GM12874 (cell line): ENCODE measurements at regions not wholly inside any gene's neighbourhood (a gene's known extent, or its start where the extent isn't known, plus 50 kb on each side); places are given as distances from the start of the nearest gene placed in this dataset.

ENCODE experiments used
- TF ChIP-seq, protein P1 (sequence below): IDR thresholded peaks from 2 replicates; pipeline ENCODE4 v1.5.1; 2011; ENCODE audit warnings: low read depth, mild to moderate bottlenecking, control low read depth, low read length, moderate library complexity; ENCODE audit not compliant: insufficient read depth

DNA sequence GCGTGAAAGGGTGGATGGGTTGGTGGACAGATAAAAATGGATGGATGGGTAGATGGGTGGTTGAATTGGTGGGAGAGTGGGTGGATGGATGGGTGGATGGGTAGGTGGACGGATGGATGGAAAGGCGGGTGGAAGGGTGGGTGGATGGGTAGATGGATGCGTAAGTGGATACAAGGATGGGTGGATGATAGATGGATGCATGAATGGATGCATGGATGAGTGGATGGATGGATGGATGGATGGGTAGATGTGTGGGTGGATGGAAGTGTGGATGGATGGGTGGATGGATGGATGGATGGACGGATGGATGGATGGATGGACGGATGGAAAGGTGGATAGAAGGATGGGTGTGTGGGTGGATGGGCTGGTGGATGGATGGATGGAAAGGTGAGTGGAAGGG is 77.0 kb upstream of the GRK3 start:
- TF ChIP-seq, protein P1, sequence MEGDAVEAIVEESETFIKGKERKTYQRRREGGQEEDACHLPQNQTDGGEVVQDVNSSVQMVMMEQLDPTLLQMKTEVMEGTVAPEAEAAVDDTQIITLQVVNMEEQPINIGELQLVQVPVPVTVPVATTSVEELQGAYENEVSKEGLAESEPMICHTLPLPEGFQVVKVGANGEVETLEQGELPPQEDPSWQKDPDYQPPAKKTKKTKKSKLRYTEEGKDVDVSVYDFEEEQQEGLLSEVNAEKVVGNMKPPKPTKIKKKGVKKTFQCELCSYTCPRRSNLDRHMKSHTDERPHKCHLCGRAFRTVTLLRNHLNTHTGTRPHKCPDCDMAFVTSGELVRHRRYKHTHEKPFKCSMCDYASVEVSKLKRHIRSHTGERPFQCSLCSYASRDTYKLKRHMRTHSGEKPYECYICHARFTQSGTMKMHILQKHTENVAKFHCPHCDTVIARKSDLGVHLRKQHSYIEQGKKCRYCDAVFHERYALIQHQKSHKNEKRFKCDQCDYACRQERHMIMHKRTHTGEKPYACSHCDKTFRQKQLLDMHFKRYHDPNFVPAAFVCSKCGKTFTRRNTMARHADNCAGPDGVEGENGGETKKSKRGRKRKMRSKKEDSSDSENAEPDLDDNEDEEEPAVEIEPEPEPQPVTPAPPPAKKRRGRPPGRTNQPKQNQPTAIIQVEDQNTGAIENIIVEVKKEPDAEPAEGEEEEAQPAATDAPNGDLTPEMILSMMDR = no peak

DNA sequence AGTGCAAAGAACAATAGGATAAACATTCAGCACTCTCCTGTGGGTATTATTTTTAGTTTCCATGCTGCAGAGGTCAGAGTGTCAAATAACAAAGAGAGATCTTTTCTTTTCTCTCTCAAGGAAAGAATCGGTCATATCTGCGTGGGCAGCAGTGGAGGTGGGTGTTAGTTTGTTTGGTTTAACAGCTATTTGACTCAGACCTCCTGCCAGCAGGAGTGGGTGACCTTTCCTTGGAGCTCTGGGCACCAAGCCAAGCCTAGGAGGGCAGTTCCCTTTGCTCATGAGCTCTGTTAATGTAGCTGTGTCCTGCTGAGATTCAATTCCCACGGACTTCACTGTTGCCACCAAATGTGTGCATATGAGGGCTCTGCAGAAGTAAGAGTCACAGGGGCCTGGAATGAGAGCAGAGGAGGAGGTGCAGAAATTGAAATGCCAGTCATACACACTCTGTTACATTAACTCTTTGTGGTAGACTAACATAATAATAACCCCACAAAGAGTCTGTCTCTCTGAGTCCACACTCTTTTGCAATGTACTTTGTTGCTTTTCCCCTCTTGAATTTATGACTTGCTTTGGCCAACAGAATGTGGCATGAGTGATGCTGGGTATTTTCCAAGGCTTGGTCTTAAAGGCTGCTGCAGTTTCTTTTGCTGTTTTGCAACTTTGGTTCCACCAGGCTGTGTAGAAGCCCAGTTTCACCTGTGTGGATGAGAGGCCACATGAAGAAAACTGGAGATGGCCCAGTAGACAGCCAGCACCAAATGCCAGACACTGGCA is 76.0 kb upstream of the GRK3 start:
- TF ChIP-seq, protein P1 = no peak

DNA sequence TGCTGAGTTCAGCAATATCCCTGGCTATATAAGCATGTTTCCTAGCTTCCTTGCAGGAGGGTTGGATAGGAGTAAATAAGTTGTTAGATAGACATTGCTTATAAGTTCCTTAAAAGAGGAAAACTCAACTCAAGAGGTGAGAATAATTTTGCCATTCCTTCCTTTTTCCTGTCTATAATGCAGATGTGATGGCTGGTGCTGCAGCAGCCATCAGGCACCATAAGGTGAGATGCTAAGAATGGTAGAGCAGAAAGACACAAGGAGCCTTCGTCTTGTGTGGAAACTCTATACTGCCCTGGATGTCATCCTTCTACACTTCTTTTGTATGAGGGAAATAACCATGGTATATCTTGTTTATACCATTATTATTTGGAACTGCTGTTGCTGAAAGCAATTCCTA is 74.5 kb upstream of the GRK3 start:
- TF ChIP-seq, protein P1 = no peak

DNA sequence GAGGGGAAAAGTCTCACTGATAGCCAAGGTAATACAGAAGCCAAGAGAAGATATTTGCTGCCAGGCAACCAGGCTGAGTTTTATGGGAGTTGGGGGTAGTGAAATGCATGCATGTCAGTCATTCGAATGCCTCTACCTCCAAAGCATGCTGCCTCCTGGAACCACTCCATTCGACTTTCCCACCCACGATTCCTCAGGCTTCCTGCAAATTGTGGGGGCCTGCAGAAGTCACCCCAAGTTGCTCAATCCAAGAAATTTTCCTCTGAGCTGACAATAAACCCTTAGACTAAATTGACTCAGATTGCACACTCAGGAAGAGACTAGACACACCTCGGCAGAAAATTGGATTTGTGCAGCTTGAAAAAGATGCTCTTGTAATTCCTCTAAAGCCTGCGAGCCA is 73.6 kb upstream of the GRK3 start:
- TF ChIP-seq, protein P1 = no peak

DNA sequence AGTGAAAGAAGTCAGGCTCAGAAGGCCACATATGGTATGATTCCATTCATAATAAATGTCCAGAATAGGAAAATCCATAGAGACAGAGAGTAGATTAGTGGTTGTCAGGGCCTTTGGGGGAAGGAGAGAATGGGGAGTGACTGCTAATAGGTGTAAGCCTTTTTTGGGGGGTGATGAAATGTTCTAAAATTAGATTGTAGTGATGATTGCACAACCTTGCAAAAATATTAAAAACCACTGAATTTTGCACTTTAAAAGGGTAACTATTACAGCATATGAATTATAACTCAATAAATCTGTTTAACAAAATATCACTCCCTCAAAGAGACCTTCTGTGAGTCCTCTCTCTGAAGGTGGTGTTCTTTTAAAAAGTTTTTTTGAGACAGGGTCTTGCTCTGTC is 72.3 kb upstream of the GRK3 start:
- TF ChIP-seq, protein P1 = no peak

DNA sequence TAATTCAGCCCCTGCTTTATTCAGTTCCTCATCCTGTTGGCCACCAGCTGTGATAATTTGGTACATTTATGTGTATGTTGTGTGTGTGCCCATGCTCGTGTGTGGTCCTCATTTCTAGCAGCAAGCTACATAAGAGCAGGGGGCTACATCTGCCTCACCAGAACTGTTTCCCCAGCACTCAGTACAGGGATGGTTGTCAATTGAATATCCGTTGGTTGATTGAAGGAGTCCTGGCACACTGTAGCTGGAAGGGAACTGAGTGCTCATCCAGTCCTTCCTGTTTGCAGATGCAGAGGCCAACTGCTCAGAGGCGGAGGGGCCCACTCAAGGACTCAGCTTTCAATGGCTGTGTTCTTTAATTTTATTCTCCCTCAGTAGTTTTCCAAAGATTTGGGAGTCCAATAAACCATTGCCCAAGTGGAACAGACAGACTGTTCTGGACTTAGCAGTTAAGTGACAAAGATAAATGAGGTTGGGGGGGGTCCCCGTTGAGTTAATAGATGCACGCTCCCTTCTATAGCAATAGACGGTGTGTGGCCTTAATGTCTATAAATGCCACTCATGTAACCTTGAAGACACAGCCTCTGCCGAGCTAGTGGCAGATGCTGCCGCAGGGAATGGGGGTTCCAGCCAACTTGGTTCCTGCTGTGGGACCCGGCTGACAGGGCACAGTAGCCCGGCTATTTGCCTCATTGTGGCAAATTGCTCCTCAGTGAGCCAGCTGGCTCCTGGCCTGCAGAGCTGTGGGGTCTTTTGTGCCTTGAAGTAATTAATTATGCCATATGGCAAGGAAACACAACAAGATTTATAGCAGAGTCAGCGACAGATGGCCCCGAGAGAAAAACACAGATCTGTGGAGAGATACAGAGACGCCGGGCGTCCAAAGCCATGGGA is 71.4 kb upstream of the GRK3 start:
- TF ChIP-seq, protein P1 = no peak

DNA sequence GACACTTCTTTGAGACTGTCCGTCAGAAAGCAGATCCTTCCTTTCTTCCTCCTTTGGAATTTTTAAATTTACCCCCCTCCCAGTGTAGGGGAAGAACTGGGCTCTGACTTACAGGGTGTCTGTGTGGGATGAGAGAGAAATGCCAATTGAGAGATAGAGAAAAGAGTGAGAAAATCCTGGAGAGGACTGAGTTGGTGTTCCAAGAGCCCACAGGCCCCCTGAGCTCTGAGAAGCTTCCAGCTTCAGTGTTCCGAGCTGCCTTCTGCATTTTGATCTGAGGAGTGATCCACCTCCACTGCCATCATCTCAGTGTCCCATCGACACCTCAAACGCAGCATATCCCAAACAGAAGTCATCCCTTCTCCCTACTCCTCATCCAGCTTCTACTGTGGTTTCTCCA is 70.7 kb upstream of the GRK3 start:
- TF ChIP-seq, protein P1 = no peak
